ENCODE measurements at regions not wholly inside any gene's neighbourhood (a gene's known extent, or its start where the extent isn't known, plus 50 kb on each side); places are given as distances from the start of the nearest gene placed in this dataset.

DNA sequence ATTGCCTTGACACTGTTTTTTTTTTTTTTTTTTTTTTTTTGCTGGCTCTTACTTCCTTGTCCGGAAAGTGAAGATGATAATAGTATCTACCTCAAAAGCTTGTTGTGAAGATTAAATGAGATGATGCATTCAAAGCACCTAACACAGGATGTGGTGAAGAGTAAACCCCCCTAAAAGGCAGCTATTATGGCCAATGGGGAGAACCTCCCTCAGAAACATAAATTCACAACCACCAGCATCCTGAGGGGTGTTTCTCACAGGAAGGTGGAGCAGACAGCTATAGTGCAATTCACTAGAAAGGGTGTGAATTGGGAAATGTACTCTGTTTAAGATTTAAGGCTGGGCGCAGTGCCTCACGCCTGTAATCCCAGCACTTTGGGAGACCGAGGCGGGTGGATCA is 85.4 kb upstream of the CRY1 start:
- TF ChIP-seq EZH2 (IDR thresholded peaks at IDR 0.05; ENCODE audit: borderline replicate concordance), result no peak
- TF ChIP-seq, protein P1, sequence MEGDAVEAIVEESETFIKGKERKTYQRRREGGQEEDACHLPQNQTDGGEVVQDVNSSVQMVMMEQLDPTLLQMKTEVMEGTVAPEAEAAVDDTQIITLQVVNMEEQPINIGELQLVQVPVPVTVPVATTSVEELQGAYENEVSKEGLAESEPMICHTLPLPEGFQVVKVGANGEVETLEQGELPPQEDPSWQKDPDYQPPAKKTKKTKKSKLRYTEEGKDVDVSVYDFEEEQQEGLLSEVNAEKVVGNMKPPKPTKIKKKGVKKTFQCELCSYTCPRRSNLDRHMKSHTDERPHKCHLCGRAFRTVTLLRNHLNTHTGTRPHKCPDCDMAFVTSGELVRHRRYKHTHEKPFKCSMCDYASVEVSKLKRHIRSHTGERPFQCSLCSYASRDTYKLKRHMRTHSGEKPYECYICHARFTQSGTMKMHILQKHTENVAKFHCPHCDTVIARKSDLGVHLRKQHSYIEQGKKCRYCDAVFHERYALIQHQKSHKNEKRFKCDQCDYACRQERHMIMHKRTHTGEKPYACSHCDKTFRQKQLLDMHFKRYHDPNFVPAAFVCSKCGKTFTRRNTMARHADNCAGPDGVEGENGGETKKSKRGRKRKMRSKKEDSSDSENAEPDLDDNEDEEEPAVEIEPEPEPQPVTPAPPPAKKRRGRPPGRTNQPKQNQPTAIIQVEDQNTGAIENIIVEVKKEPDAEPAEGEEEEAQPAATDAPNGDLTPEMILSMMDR (IDR thresholded peaks at IDR 0.05; ENCODE audit: poor library complexity), result no peak
